Naive thymus-derived CD4-positive, alpha-beta T cell (primary cell): ENCODE measurements at regions not wholly inside any gene's neighbourhood (a gene's known extent, or its start where the extent isn't known, plus 50 kb on each side); places are given as distances from the start of the nearest gene placed in this dataset.
A peak's percentile ranks its signal among the peaks of the same experiment; 100 is the strongest.

Source experiments
- ATAC-seq: fragments of 150-1000 bp; cut with Tn5 transposase; 2 replicates; pipeline ENCODE4 v1.10.0; 2021; ENCODE audit warnings: mild to moderate bottlenecking, moderate library complexity
- CTCF ChIA-PET: fragments of 350-600 bp; sonication (Branson Sonifier 250); formaldehyde crosslinking; loops from one replicate; lab custom pipeline; 2021; ENCODE audit warnings: antibody characterized with exemption; lab: Charles Lee
- POLR2A ChIA-PET: fragments of 350-600 bp; sonication (Branson Sonifier 250); formaldehyde crosslinking; loops from one replicate; lab custom pipeline; 2021; ENCODE audit warnings: antibody characterized with exemption, inconsistent platforms; lab: Charles Lee
- DNase-seq, 9 donors: peaks; one replicate each; pipeline versions ENCODE4 v3.0.0 to v3.0.0-alpha.2; 2020 to 2022; ENCODE audit warnings: mixed read lengths in 1 of 9
- H3K27ac ChIP-seq: one replicate; pipeline ENCODE4 v1.7.0; 2013; ENCODE audit warnings: mild to moderate bottlenecking, low read depth, low read length, moderate library complexity
- H3K27me3 ChIP-seq, 2 donors: one replicate each; pipeline ENCODE4 v1.7.0; 2013; ENCODE audit warnings: low read length in 2 of 2, mild to moderate bottlenecking in 2 of 2, moderate library complexity in 2 of 2; ENCODE audit not compliant: control insufficient read depth in 2 of 2, insufficient read depth in 2 of 2
- H3K36me3 ChIP-seq, 3 experiments: 1 replicate in 2 of 3; 2 replicates in 1 of 3; pipeline ENCODE4 v1.7.0; 2013; ENCODE audit warnings: low read length in 3 of 3, mild to moderate bottlenecking in 3 of 3, moderate library complexity in 1 of 3; ENCODE audit not compliant: insufficient read depth in 3 of 3, control insufficient read depth in 2 of 3
- H3K4me1 ChIP-seq, 2 donors: one replicate each; pipeline ENCODE4 v1.7.0; 2013; ENCODE audit warnings: low read length in 2 of 2, mild to moderate bottlenecking in 2 of 2, moderate library complexity in 1 of 2; ENCODE audit not compliant: control insufficient read depth in 2 of 2, insufficient read depth in 2 of 2
- H3K4me3 ChIP-seq: 2 replicates; pipeline ENCODE4 v1.7.0; 2013; ENCODE audit warnings: mild to moderate bottlenecking, low read length
- H3K9me3 ChIP-seq, 3 experiments: 1 replicate in 2 of 3; 2 replicates in 1 of 3; pipeline ENCODE4 v1.7.0; 2013; ENCODE audit warnings: low read length in 3 of 3; ENCODE audit not compliant: control insufficient read depth in 2 of 3
- H3K27ac Mint-ChIP-seq, 9 donors: one replicate each; pipeline ENCODE4 v1.8.0; 2020 to 2022; ENCODE audit warnings: mixed read lengths in 9 of 9, mild to moderate bottlenecking in 8 of 9, moderate library complexity in 5 of 9, inconsistent platforms in 2 of 9
- H3K27me3 Mint-ChIP-seq, 5 donors: one replicate each; pipeline ENCODE4 v1.8.0; 2021 to 2022; ENCODE audit warnings: mixed read lengths in 5 of 5, mild to moderate bottlenecking in 1 of 5
- H3K36me3 Mint-ChIP-seq, 5 donors: one replicate each; pipeline ENCODE4 v1.8.0; 2020 to 2022; ENCODE audit warnings: mixed read lengths in 5 of 5, mild to moderate bottlenecking in 3 of 5, inconsistent platforms in 1 of 5
- H3K4me1 Mint-ChIP-seq, 7 donors: one replicate each; pipeline ENCODE4 v1.8.0; 2020 to 2022; ENCODE audit warnings: mixed read lengths in 7 of 7, mild to moderate bottlenecking in 3 of 7, inconsistent platforms in 1 of 7
- H3K4me3 Mint-ChIP-seq, 10 donors: one replicate each; pipeline ENCODE4 v1.8.0; 2020 to 2022; ENCODE audit warnings: mild to moderate bottlenecking in 10 of 10, mixed read lengths in 10 of 10, moderate library complexity in 6 of 10, inconsistent platforms in 2 of 10
- H3K9me3 Mint-ChIP-seq, 11 donors: one replicate each; pipeline ENCODE4 v1.8.0; 2020 to 2022; ENCODE audit warnings: mixed read lengths in 11 of 11, mild to moderate bottlenecking in 4 of 11, inconsistent platforms in 1 of 11, moderate library complexity in 1 of 11
- intact Hi-C, 2 donors: fragments of 100-400 bp; cut with micrococcal nuclease; formaldehyde crosslinking; loops; one replicate each; pipeline ENCODE4 v1.15.1; 2023

GRCh38 chr10:44820094-44820493, 91.0 kb upstream of the TMEM72 start:
- intact Hi-C loops: no loop called here
- ChIA-PET POLR2A (interaction anchor here (0.6 kb wide), 1 partner anchor 21 kb away, joined by 3 read pairs; no protein-coding TSS in a partner anchor), CTCF (no interaction called here)
- H3K27me3 ChIP-seq: no peaks in the 10 kb centered on the region
- Mint-ChIP-seq H3K36me3 (no peaks in the 10 kb centered on the region), H3K27ac (no peak overlapping the region), H3K4me3 (no peak overlapping the region), H3K9me3 (no peaks in the 10 kb centered on the region), H3K27me3 (peaks cover 6 to 37% (median 9%) of the 10 kb centered on the region in 5 donors), H3K4me1 (no peaks in the 10 kb centered on the region)
- H3K27ac ChIP-seq: no peak overlapping the region
- DNase-seq (no peak), ATAC-seq (no peak)
- H3K4me3 ChIP-seq: no peak overlapping the region
- H3K36me3 ChIP-seq: no peaks in the 10 kb centered on the region
- no peaks in the 10 kb centered on the region for H3K9me3 ChIP-seq
- H3K4me1 ChIP-seq: no peaks in the 10 kb centered on the region

- ATAC-seq: no peak
These were observed 89.8 kb upstream of the TMEM72 start for GRCh38 chr10:44821290-44821689.

GRCh38 chr10:44822349-44822748, 88.8 kb upstream of the TMEM72 start:
- H3K4me3 Mint-ChIP-seq: no peak overlapping the region
- DNase-seq (no peak), ATAC-seq (no peak)
- H3K36me3 Mint-ChIP-seq: no peaks in the 10 kb centered on the region
- ChIA-PET CTCF (no interaction called here), POLR2A (no interaction called here)
- peaks cover 5 to 31% (median 8%) of the 10 kb centered on the region in 5 donors for H3K27me3 Mint-ChIP-seq
- Histone ChIP-seq H3K27ac (no peak overlapping the region), H3K36me3 (no peaks in the 10 kb centered on the region), H3K4me1 (no peaks in the 10 kb centered on the region), H3K9me3 (no peaks in the 10 kb centered on the region), H3K4me3 (no peak overlapping the region), H3K27me3 (no peaks in the 10 kb centered on the region)
- no peaks in the 10 kb centered on the region for H3K4me1 Mint-ChIP-seq
- no peak overlapping the region for H3K27ac Mint-ChIP-seq
- intact Hi-C loops: no loop called here
- no peaks in the 10 kb centered on the region for H3K9me3 Mint-ChIP-seq

More at GRCh38 chr10:44821290-44821689, 89.8 kb upstream of the TMEM72 start:
- no peaks in the 10 kb centered on the region for H3K9me3 ChIP-seq
- Mint-ChIP-seq H3K36me3 (no peaks in the 10 kb centered on the region), H3K4me3 (no peak overlapping the region), H3K4me1 (no peaks in the 10 kb centered on the region), H3K9me3 (no peaks in the 10 kb centered on the region), H3K27ac (no peak overlapping the region), H3K27me3 (peaks cover 6 to 37% (median 9%) of the 10 kb centered on the region in 5 donors)
- H3K36me3 ChIP-seq: no peaks in the 10 kb centered on the region
- H3K27ac ChIP-seq: no peak overlapping the region
- no peaks in the 10 kb centered on the region for H3K27me3 ChIP-seq
- H3K4me3 ChIP-seq: no peak overlapping the region
- no peak for DNase-seq
- CTCF ChIA-PET: no interaction called here
- POLR2A ChIA-PET: no interaction called here
- intact Hi-C loops: no loop called here
- no peaks in the 10 kb centered on the region for H3K4me1 ChIP-seq

- Histone ChIP-seq H3K27me3 (no peaks in the 10 kb centered on the region), H3K36me3 (no peaks in the 10 kb centered on the region), H3K4me3 (no peak overlapping the region), H3K9me3 (no peaks in the 10 kb centered on the region), H3K4me1 (no peaks in the 10 kb centered on the region), H3K27ac (no peak overlapping the region)
- ATAC-seq (no peak), DNase-seq (no peak)
- Mint-ChIP-seq H3K27me3 (peaks cover 4 to 25% (median 6%) of the 10 kb centered on the region in 5 donors), H3K36me3 (no peaks in the 10 kb centered on the region), H3K4me3 (no peak overlapping the region), H3K27ac (no peak overlapping the region), H3K4me1 (no peaks in the 10 kb centered on the region), H3K9me3 (no peaks in the 10 kb centered on the region)
- CTCF ChIA-PET: no interaction called here
- intact Hi-C loops: no loop called here
- POLR2A ChIA-PET: no interaction called here
These were observed 88.2 kb upstream of the TMEM72 start for GRCh38 chr10:44822966-44823365.

GRCh38 chr10:44824607-44825006, 86.5 kb upstream of the TMEM72 start:
- Mint-ChIP-seq H3K4me3 (no peak overlapping the region), H3K36me3 (no peaks in the 10 kb centered on the region), H3K4me1 (no peaks in the 10 kb centered on the region), H3K9me3 (no peaks in the 10 kb centered on the region), H3K27ac (no peak overlapping the region), H3K27me3 (peaks cover 4 to 16% (median 6%) of the 10 kb centered on the region in 5 donors)
- CTCF ChIA-PET: no interaction called here
- H3K27me3 ChIP-seq: no peaks in the 10 kb centered on the region
- no peaks in the 10 kb centered on the region for H3K9me3 ChIP-seq
- no peaks in the 10 kb centered on the region for H3K4me1 ChIP-seq
- POLR2A ChIA-PET: no interaction called here
- no peak for DNase-seq
- H3K4me3 ChIP-seq: no peak overlapping the region
- no peak for ATAC-seq
- no peak overlapping the region for H3K27ac ChIP-seq
- H3K36me3 ChIP-seq: no peaks in the 10 kb centered on the region
- intact Hi-C loops: no loop called here

GRCh38 chr10:44827431-44828006, 83.6 kb upstream of the TMEM72 start:
- no peak overlapping the region for H3K27ac ChIP-seq
- Mint-ChIP-seq H3K27me3 (peaks cover 0 to 7% (median 5%) of the 10 kb centered on the region in 5 donors), H3K27ac (no peak overlapping the region), H3K36me3 (no peaks in the 10 kb centered on the region), H3K9me3 (no peaks in the 10 kb centered on the region), H3K4me3 (no peak overlapping the region), H3K4me1 (peaks cover 0 to 7% (median 5%) of the 10 kb centered on the region in 7 donors)
- ATAC-seq (peak; percentile 26), DNase-seq (no peak)
- H3K4me1 ChIP-seq: no peaks in the 10 kb centered on the region
- intact Hi-C loops: no loop called here
- CTCF ChIA-PET: interaction anchor here (1.2 kb wide), 1 partner anchor 37 kb away, joined by 3 read pairs; no protein-coding TSS in a partner anchor
- H3K4me3 ChIP-seq: no peak overlapping the region
- POLR2A ChIA-PET: no interaction called here
- H3K27me3 ChIP-seq: no peaks in the 10 kb centered on the region
- no peaks in the 10 kb centered on the region for H3K36me3 ChIP-seq
- no peaks in the 10 kb centered on the region for H3K9me3 ChIP-seq

- Histone ChIP-seq H3K9me3 (no peaks in the 10 kb centered on the region), H3K4me3 (no peak overlapping the region)
These were observed 82.5 kb upstream of the TMEM72 start for GRCh38 chr10:44828508-44829142.

More at GRCh38 chr10:44828508-44829142, 82.5 kb upstream of the TMEM72 start:
- Mint-ChIP-seq H3K36me3 (no peaks in the 10 kb centered on the region), H3K27me3 (peaks cover 0 to 7% (median 4%) of the 10 kb centered on the region in 5 donors), H3K27ac (no peak overlapping the region), H3K4me3 (no peak overlapping the region), H3K4me1 (peaks cover 0 to 7% (median 5%) of the 10 kb centered on the region in 7 donors), H3K9me3 (no peaks in the 10 kb centered on the region)
- DNase-seq (no peak), ATAC-seq (no peak)
- Histone ChIP-seq H3K4me1 (no peaks in the 10 kb centered on the region), H3K27me3 (no peaks in the 10 kb centered on the region), H3K27ac (no peak overlapping the region), H3K36me3 (no peaks in the 10 kb centered on the region)
- intact Hi-C loops: no loop called here
- ChIA-PET POLR2A (no interaction called here), CTCF (interaction anchor here (1.2 kb wide), 1 partner anchor 36 kb away, joined by 3 read pairs; no protein-coding TSS in a partner anchor)
